Caki2 (cell line): ENCODE measurements at regions not wholly inside any gene's neighbourhood (a gene's known extent, or its start where the extent isn't known, plus 50 kb on each side); places are given as distances from the start of the nearest gene placed in this dataset.
"Not testable (repeated sequence)": the region's sequence is repeated elsewhere in the genome, so short reads cannot be mapped to it uniquely, and the experiment has no call there.

Experiments used
- DNase-seq: peaks from one replicate; pipeline ENCODE4 v3.0.0-alpha.2; 2015; ENCODE audit warnings: low read depth
- in situ Hi-C: cut with HindIII; loops from 2 replicates; pipeline ENCODE4 v1.10.0; 2016; ENCODE audit warnings: low sequenced_read_pairs, low pct_unique_long_range_greater_than_20kb, mixed read lengths

- DNase-seq: no peak
- in situ Hi-C loops: no loop called here
Measured at GRCh38 chr16:60684002-60684401, 1352.2 kb downstream of the CDH8 start.

- no peak for DNase-seq
- in situ Hi-C loops: no loop called here
Measured at GRCh38 chr16:60682219-60682618, 1354.0 kb downstream of the CDH8 start.

GRCh38 chr16:60681043-60681442 is 1355.2 kb downstream of the CDH8 start:
- in situ Hi-C loops: no loop called here
- no peak for DNase-seq

DNA sequence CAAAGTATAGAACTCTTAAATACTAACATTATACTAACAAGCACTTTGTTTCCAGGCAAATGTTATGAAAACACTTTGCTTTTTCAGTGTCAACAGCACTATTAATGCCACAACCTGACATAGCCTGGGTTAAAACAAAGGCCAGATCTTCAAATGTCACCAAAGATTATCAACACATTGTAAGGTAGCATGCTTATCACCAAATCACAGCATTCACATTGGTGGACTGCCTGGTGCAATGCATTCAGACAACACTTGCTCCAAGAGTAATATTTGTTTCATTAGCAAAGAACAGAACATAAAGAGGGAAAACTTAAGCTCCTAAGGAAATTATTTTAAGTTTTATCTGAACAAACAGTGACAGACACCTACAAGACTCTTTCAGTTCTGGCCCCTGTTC is 1361.2 kb downstream of the CDH8 start:
- in situ Hi-C loops: no loop called here
- no peak for DNase-seq

GRCh38 chr16:60674241-60674640 is 1362.0 kb downstream of the CDH8 start:
- in situ Hi-C loops: no loop called here
- no peak for DNase-seq

- in situ Hi-C loops: no loop called here
- no peak for DNase-seq
Measured at GRCh38 chr16:60655514-60656153, 1380.6 kb downstream of the CDH8 start.

GRCh38 chr16:60651346-60651745 is 1384.9 kb downstream of the CDH8 start:
- in situ Hi-C loops: no loop called here

GRCh38 chr16:60648290-60648689 is 1387.9 kb downstream of the CDH8 start:
- in situ Hi-C loops: no loop called here
- DNase-seq: no peak

More at GRCh38 chr16:60651346-60651745, 1384.9 kb downstream of the CDH8 start:
- DNase-seq: no peak

- DNase-seq, in situ Hi-C loops: not testable (repeated sequence)
Measured at GRCh38 chr16:60647388-60647787, 1388.8 kb downstream of the CDH8 start.

DNA sequence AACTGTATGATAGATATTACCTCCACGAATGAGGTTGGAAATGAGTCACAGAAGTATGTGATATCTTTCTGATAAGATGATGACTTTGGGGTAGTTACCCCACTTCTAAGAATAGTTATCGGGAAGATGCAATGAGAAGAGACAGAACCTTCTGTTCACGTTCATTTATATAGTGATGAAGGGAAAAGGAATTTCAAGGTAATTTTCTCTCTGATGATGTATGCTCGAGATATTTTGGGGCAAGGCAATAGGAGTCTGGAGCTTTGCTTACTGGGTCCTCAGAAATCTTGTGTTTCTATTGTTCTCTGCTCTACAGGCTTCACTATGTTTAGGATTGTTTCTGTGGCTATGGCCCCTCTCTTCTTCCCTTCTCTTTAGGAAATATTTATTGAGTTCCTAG is 1389.6 kb downstream of the CDH8 start:
- in situ Hi-C loops: no loop called here
- no peak for DNase-seq

- in situ Hi-C loops: no loop called here
- no peak for DNase-seq
Measured at GRCh38 chr16:60645541-60645940, 1390.7 kb downstream of the CDH8 start.

DNA sequence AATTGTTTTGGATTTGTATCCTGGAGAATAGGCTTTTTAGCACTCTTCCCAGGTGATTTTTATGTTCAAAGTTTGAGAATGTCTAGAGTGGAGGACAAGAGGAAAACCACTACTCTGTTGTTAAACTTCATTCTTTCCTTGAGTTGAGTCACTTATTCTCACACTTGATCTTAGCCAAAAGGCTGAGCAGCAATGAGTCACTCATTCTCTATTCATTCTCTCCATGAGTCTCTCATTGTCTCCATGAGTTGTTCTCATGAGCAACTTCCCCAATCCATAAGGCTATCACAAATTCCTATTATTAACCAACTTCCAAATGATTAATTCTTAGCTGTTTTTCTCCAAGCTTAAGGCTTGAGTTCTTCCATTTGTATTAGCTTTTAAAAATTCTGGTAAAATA is 1393.3 kb downstream of the CDH8 start:
- no peak for DNase-seq
- in situ Hi-C loops: no loop called here

- in situ Hi-C loops: no loop called here
- no peak for DNase-seq
Measured at GRCh38 chr16:60641067-60641665, 1395.1 kb downstream of the CDH8 start.

DNA sequence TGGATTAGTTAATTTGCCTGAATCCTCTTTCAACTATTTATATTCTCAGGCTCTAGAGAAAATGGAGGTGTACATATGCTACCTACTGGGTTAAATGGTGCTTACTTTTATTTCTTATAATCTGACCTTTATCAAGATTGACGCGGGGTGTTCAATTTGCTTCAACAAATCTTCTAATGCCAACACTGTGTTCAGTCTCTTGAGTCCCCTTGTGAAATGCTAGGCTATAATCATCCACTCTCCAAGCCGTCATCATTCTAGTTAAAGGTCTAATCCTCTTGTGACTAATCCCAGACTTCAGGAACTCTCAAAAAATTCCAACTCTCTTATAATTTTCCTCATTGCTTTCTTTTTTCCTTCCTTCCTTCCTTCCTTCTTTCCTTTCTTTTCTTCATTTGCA is 1396.2 kb downstream of the CDH8 start:
- in situ Hi-C loops: no loop called here
- no peak for DNase-seq

DNA sequence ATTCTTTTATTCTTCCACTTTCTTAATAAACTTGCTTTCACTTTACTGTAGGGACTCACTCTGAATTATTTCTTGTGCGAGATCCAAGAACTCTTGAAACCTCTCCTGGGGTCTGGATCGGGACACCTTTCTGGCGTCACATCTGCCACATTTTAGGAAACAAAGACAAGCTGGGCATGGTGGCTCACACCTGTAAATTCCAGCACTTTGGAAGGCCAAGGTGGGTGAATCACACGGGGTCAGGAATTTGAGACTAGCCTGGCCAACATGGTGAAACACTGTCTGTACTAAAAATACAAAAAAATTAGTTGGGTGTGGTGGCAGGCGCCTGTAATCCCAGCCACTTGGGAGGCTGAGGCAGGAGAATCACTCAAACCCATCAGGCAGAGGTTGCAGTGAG is 1399.6 kb downstream of the CDH8 start:
- DNase-seq, in situ Hi-C loops: not testable (repeated sequence)

DNA sequence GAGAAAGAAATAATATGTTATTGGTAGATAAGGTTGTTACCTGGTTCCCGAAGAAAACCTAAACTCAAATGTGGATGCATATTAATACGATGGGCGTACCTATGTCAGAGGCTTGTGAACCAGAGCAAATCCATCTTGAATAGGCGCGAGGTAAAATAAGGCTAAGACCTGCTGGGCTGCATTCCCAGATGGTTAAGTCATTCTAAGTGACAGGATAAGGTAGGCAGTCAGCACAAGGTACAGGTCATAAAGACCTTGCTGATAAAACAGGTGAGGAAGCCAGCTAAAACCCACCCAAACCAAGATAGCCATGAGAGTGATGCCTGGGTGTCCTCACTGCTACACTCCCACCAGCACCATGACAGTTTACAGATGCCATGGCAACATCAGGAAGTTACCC is 1400.1 kb downstream of the CDH8 start:
- in situ Hi-C loops: no loop called here

DNA sequence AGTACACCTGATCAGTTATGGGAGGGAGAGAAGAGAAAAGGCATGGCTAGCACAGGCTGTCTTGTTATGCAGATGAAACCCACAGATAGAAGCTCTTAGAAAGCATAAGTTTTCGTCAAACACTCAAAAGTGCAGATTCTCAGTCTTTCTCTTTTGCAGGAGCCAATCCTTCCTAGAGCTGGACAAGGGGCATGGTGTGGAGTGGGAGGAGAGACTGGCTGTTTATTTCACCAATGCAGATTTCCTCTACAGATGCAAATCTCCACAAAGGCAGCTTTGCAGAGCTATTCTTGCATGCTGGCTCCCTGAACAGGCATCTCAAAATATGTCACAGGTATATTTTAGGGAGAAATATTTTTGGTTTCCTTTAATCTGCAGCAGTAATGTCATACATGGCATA is 1400.7 kb downstream of the CDH8 start:
- in situ Hi-C loops: no loop called here
- no peak for DNase-seq

More for the DNA sequence above, 1400.1 kb downstream of the CDH8 start:
- no peak for DNase-seq

GRCh38 chr16:60611844-60612243 is 1424.4 kb downstream of the CDH8 start:
- DNase-seq: no peak
- in situ Hi-C loops: no loop called here

DNA sequence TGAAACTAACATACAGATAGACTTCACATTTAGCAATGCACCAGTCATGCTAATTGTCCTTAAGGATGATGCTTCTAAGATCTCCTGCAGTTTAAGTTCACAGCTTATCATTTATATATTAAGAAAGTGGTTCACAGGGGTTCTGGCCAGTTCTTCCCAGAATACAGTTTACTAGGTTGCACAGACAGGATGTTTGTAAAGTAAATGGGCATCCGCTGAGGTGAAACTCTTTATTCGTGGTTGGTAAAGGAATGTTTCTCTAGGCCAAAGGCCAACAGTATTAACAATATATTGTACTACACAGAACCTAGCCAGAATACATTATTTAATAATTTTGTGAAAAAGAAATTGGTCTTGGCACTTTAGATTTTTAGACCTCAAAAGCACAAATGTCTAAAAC is 1427.3 kb downstream of the CDH8 start:
- no peak for DNase-seq
- in situ Hi-C loops: no loop called here

GRCh38 chr16:60605652-60606051 is 1430.6 kb downstream of the CDH8 start:
- DNase-seq, in situ Hi-C loops: not testable (repeated sequence)
